ENCODE measurements at regions not wholly inside any gene's neighbourhood (a gene's known extent, or its start where the extent isn't known, plus 50 kb on each side); places are given as distances from the start of the nearest gene placed in this dataset.

- Histone ChIP-seq H3K36me3 (no peaks in the 10 kb centered on the region), H3K4me1 (peaks cover 1 to 6% (median 3%) of the 10 kb centered on the region in 10 experiments; a peak in 18 of 20 replicates), H3K4me3 (no peak overlapping the region), H3K4me2 (no peak overlapping the region), H3K27ac (no peak overlapping the region), H3K9me3 (replicated peaks in 1 of 11) (no peaks in the 10 kb centered on the region), H3K27me3 (no peaks in the 10 kb centered on the region), H3K9ac (no peak overlapping the region), H4K20me1 (no peaks in the 10 kb centered on the region)
- no peak for TF ChIP-seq Cebpa-rat (IDR thresholded peaks at IDR 0.05)
Observed at GRCh38 chr12:67217647-67218046, 51.5 kb upstream of the CAND1 start.
